NOMO-1 treated with DMSO at 0.1 percent for 48 hours (cell line): ENCODE measurements at regions not wholly inside any gene's neighbourhood (a gene's known extent, or its start where the extent isn't known, plus 50 kb on each side); places are given as distances from the start of the nearest gene placed in this dataset.
"Not testable (repeated sequence)": the region's sequence is repeated elsewhere in the genome, so short reads cannot be mapped to it uniquely, and the experiment has no call there.

Source experiments
- DNase-seq: peaks from one replicate; lab custom pipeline; 2025; ENCODE audit not compliant: unreplicated experiment; lab: John Stamatoyannopoulos, UW

GRCh38 chr11:71182791-71183677 lies 69.3 kb downstream of the SHANK2 start:
- DNase-seq = no peak

DNA sequence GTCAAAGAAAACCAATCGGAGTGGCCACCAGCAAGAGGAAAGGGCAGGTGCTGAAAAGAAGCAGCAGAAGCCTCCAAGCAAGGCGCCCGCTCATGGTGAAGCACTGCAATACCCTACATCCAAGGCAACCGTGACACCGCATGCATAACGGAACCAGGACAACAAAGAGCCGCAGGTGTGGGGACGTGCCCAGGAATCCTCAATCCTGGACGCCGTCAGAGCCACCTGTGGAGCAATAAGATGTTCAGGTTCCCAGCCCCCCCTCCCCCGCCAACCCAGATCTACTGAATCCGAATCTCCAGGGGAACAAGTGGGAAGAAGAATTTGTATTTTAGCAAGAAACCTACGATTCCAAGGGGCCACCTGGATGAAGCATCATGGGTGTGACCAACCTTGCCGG lies 70.8 kb downstream of the SHANK2 start:
- no peak for DNase-seq

GRCh38 chr11:71180694-71181470 lies 71.5 kb downstream of the SHANK2 start:
- no peak for DNase-seq

DNA sequence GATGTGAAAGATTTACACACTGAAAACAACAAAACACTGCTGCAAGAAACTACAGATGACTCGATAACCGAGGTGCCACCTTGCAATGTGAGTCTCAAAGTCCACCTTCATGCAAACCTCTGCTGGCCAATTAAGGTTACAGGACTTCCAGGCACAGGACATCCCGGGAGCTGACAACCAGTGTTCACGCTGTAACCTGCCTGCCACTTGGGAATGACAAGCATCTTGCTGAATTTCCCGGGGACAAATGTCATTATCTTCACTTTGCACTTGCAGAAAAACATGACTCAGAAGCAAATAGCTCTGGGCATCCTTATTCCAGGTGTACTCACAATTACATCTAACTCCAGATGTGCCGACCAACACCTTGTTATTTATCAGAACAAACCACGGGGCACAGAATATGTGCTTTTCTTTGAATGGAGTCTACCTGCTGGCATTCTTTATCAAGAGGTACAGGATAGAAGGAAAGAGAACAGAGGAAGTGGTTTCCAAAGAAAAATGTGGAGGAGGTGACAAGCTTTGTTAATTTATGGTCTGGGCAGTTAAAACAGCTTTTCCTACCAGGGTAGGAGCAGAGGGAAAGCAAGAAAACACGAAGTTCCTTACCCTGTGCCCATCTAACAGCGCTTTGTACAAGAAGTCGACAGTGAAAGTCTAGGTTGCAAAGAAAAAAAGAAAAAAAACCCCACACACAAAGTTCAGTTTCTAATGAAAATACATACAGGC lies 72.3 kb downstream of the SHANK2 start:
- no peak for DNase-seq

- DNase-seq = no peak
Measured at GRCh38 chr11:71178076-71178475, 74.3 kb downstream of the SHANK2 start.

DNA sequence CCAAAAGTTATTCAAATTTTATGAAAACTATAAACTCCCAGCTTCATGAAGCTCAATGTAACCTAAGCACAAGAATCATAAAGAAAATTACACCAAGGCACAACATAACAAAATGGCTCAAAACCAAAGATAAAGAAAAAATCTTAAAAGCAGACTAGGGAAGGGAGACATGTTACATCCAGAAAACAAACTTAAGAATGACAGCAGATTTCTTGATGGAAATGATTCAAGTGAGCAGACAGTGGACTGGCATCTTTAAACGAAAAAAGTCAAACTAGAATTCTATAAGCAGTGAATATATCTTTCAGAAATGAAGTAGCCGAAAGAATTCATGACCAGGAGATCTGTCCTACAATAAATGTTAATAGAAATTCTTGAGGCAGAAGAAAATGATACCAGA lies 75.6 kb downstream of the SHANK2 start:
- no peak for DNase-seq

DNA sequence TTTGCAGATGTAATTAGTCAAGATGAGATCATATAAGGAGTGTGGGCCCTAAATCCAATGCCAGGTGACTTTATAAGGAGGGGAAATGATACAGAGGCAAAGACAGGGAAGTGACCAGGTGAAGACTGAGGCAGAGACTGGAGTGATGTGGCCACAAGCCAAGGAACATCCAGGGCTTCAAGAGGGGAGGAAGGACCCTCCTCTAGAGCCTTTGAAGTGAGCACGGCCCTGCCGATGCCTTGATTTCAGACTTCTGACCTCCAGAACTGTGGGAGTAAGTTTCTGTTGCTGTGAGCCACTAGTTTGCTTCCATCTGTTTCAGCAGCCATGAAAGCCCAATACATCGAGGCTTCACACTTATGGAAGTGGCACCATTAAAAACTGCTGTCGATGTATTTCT lies 78.7 kb downstream of the SHANK2 start:
- no peak for DNase-seq

- no peak for DNase-seq
Measured at GRCh38 chr11:71172680-71173079, 79.7 kb downstream of the SHANK2 start.

DNA sequence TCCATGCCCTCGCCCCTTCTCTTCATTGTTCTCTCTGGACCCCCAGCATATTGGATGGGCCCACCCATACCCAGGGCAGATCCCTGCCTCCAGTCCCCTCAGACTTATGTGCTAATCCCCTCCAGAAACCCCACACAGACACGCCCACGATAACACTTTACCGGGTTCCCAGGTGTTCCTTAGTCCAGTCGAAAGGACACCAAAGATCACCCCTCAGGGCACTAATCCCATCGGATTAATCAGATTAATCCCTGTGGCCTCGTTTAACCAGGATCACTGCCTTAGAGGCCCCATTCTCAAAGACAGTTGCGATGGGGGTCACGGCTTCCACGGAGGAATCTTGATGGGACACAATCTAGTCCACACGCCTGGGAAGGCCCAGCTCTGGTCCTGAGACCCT lies 80.8 kb downstream of the SHANK2 start:
- no peak for DNase-seq

DNA sequence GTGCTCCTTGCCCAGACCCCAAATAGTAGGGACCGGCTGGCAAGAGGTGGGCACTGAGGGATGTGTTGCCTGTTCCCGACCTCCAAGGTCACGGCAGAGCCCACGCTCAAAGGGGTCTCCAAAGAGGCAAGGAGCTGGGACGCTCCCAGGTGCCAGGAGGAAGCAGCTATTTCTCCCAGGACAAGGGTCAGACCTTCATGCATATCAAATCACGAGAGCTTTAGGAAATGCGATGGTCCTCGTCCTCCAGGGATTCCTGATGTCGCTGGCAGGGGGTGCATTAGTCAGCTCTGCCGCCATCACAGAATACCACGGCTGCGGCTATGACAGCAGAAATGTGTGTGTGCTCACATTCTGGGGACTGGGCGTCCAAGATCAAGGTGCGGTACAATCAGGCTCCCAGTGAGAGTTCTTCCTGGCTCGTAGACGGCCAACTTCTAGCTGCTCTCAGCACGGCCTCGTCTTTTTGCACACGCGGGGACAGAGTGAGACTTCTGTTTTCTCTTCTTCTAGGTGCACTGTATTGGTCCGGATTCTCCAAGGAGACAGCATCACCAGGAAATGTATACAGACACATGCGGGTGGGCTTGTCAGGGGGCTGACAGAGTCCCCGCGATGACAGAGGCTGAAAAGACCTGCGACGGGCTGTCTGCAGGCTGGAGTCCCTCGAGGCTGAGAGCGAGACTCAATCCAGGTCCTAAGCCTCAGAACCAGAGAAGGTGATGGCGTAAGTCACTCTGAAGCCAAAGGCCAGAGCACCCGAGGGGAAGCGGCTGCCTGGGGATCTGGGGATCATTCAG lies 81.6 kb downstream of the SHANK2 start:
- no peak for DNase-seq

DNA sequence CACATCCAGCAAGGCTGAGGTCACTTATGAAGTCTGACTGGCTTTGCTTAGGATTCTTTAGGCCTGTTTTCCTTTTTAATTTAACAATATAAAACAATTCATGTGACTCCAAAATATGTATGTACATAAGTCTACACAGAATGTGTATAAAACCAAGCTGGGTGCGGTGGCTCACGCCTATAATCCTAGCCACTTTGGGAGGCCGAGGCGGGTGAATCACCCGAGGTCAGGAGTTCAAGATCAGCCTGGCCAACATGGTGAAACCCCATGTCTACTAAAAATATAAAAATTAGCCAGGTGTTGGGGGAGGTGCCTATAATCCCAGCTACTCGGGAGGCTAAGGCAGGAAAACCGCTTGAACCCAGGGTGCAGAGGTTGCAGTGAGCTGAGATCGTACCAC lies 83.1 kb downstream of the SHANK2 start:
- no peak for DNase-seq

DNA sequence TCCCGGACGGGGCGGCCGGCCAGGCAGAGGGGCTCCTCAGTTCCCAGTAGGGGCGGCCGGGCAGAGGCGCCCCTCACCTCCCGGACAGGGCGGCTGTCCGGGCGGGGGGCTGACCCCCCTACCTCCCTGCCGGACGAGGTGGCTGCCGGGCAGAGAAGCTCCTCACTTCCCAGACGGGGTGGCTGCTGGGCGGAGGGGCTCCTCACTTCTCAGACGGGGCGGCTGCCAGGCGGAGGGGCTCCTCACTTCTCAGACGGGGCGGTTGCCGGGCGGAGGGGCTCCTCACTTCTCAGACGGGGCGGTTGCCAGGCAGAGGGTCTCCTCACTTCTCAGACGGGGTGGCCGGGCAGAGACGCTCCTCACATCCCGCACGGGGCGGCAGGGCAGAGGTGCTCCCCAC lies 84.6 kb downstream of the SHANK2 start:
- not testable (repeated sequence) for DNase-seq

- no peak for DNase-seq
Measured at GRCh38 chr11:71165771-71166170, 86.6 kb downstream of the SHANK2 start.

GRCh38 chr11:71164621-71165020 lies 87.8 kb downstream of the SHANK2 start:
- no peak for DNase-seq

- no peak for DNase-seq
Measured at GRCh38 chr11:71164186-71164585, 88.2 kb downstream of the SHANK2 start.

GRCh38 chr11:71163371-71163770 lies 89.0 kb downstream of the SHANK2 start:
- no peak for DNase-seq

DNA sequence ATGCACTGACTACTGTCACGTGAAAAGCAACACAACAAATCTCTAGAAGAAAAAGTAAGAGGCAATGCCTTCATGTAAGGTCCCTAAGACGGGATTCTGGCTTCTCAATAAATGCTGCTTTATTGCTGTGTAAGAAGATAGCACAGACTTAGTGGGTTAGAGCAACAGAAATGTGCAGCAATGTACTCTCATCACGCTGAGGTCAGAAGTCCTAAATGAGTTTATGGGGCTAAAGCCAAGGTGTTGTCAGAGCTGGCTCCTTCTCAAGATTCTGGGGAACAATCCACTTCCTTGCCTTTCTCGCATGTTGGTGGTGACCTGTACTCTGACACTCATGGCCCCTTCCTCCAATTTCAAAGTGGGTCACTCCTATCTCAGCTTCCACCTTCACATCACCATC lies 93.4 kb downstream of the SHANK2 start:
- DNase-seq = no peak

- DNase-seq = not testable (repeated sequence)
Measured at GRCh38 chr11:71157676-71158075, 94.7 kb downstream of the SHANK2 start.

DNA sequence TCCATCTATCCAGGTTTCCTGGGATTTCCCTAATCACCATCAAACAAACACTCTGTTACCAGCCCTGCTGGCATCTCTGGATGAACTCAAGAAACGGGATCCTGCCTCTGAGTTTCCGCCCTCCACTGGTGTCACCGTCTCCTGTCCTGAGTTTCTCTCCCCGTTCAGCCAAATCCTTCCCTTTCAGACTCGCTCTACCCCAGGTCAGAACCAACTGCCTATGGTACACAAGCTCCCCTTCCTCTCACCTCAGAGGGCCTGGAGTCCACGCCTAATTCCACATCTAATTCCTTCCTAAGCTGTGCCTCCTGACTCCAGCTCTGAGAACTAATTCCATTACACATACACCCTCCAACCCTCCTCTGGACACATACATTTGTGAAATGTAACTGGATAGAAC lies 96.1 kb downstream of the SHANK2 start:
- DNase-seq = no peak

- no peak for DNase-seq
Measured at GRCh38 chr11:71155846-71156245, 96.5 kb downstream of the SHANK2 start.
